Sigmoid colon (tissue), 4 donors: ENCODE measurements at regions not wholly inside any gene's neighbourhood (a gene's known extent, or its start where the extent isn't known, plus 50 kb on each side); places are given as distances from the start of the nearest gene placed in this dataset.

Experiments
- CTCF ChIP-seq, 4 experiments: fragments of 450-650 bp in 3 of 4; fragments of 200-600 bp in 1 of 4; IDR thresholded peaks; one replicate each; pipeline ENCODE4 v1.5.1; 2016 to 2019; ENCODE audit warnings: antibody characterized with exemption in 4 of 4, mild to moderate bottlenecking in 3 of 4, moderate library complexity in 2 of 4
- EP300 ChIP-seq, 4 donors: sonication (generic); formaldehyde crosslinking; IDR thresholded peaks; one replicate each; pipeline ENCODE4 v1.6.1; 2017; ENCODE audit warnings: antibody characterized with exemption in 4 of 4
- POLR2A ChIP-seq, 2 donors: fragments of 450-650 bp; IDR thresholded peaks; one replicate each; pipeline ENCODE4 v1.6.1; 2016; ENCODE audit warnings: antibody characterized with exemption in 2 of 2, mild to moderate bottlenecking in 2 of 2, moderate library complexity in 2 of 2
- POLR2AphosphoS5 ChIP-seq, 4 donors: sonication (generic); formaldehyde crosslinking; IDR thresholded peaks; one replicate each; pipeline ENCODE4 v1.6.1; 2017; ENCODE audit warnings: antibody characterized with exemption in 4 of 4

GRCh38 chr22:35484651-35485556 lies 55.7 kb upstream of the RASD2 start:
- TF ChIP-seq POLR2AphosphoS5 (IDR thresholded peaks at IDR 0.05) (peak in 1 of 4 donors; percentile 17), EP300 (IDR thresholded peaks at IDR 0.05) (no peak), CTCF (IDR thresholded peaks at IDR 0.05) (no peak), POLR2A (IDR thresholded peaks at IDR 0.05) (no peak)
